Activated CD4-positive, alpha-beta memory T cell treated with anti-CD3 and anti-CD28 coated beads, Interleukin-2, amount 10 ng/mL, durations not matched to agents 7 days and 5 days (primary cell): ENCODE measurements at regions not wholly inside any gene's neighbourhood (a gene's known extent, or its start where the extent isn't known, plus 50 kb on each side); places are given as distances from the start of the nearest gene placed in this dataset.
"Not testable (repeated sequence)": the region's sequence is repeated elsewhere in the genome, so short reads cannot be mapped to it uniquely, and the experiment has no call there.

Experiments
- CTCF ChIA-PET: fragments of 350-600 bp; sonication (Branson Sonifier 250); formaldehyde crosslinking; loops from one replicate; lab custom pipeline; 2021; ENCODE audit warnings: antibody characterized with exemption, inconsistent platforms; lab: Charles Lee
- POLR2A ChIA-PET: fragments of 350-600 bp; sonication (Branson Sonifier 250); formaldehyde crosslinking; loops from one replicate; lab custom pipeline; 2021; ENCODE audit warnings: antibody characterized with exemption; lab: Charles Lee
- DNase-seq: peaks from one replicate; pipeline ENCODE4 v3.0.0-alpha.2; 2020
- H3K27ac Mint-ChIP-seq: one replicate; pipeline ENCODE4 v1.8.0; 2021; ENCODE audit warnings: mild to moderate bottlenecking, mixed read lengths
- H3K27me3 Mint-ChIP-seq: one replicate; pipeline ENCODE4 v1.8.0; 2021; ENCODE audit warnings: mixed read lengths
- H3K36me3 Mint-ChIP-seq: one replicate; pipeline ENCODE4 v1.8.0; 2021; ENCODE audit warnings: low read depth, mixed read lengths
- H3K4me1 Mint-ChIP-seq: one replicate; pipeline ENCODE4 v1.8.0; 2021; ENCODE audit warnings: mixed read lengths
- H3K4me3 Mint-ChIP-seq: one replicate; pipeline ENCODE4 v1.8.0; 2021; ENCODE audit warnings: mild to moderate bottlenecking, mixed read lengths
- H3K9me3 Mint-ChIP-seq: one replicate; pipeline ENCODE4 v1.8.0; 2021; ENCODE audit warnings: mixed read lengths

DNA sequence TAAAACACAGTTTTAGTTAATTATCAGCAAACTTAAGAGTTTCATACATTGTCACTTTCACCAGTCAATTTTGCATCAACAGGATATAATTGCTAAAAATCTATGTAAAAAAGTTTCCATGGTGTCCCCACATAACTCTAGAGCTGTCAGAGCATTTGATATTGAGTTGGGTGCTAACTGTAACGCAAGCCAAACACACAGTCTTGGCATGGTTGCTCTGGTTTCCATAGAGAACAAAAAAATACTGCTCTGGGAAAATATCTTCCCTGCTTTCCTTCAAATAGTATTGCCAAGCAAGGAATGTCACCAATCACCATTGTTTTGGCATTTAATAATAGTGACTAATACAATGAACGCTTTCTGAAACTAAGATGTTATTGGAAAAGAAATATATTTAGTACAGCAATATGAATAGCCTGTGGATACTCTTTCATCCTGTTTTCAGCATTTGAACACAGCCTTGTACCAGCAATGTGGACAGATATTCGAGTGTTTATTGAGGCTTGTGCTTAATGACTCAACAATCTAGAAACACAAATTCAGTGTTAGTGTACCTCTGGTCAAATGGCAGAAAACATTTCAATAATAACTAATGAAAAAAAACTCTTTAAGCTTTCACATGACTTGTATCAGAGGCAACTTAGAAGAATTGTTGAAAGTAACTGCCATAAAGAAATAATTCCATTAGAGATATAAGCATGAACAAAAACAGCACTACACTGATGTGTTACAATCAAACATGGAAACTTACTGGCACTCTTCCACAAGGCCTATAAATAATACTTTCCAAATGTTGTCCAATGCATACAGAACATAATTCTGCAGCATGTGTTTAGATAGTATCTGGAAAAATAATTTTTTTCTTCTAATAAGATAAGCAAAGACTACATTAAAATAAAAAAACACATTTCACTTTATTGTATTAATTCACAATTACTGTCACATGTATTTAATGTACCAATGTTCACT, 1469.5 kb upstream of the CELF2 start:
- DNase-seq = no peak
- H3K27ac Mint-ChIP-seq = no peak overlapping the region
- no peaks in the 10 kb centered on the region for H3K27me3 Mint-ChIP-seq
- ChIA-PET CTCF (no interaction called here), POLR2A (no interaction called here)
- H3K4me1 Mint-ChIP-seq = no peaks in the 10 kb centered on the region
- no peak overlapping the region for H3K4me3 Mint-ChIP-seq
- no peaks in the 10 kb centered on the region for H3K9me3 Mint-ChIP-seq
- no peaks in the 10 kb centered on the region for H3K36me3 Mint-ChIP-seq

DNA sequence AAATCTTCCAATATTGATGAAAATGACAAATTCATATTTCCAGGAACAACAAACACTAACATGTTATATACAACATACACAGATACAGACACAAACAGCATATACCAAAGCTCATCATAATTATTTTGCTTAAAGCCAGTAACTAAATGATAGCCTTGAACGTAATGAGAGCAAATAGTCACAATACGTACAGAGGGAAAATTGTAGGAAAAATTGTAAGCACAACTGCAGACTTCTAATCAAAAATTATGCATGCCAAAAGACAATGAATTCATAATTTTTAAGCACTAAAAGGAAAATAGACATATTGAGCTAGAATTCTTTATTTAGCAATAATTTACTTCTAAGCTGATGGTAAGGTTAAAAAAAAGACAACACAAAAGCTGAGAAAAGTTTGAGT, 1466.9 kb upstream of the CELF2 start:
- no peak overlapping the region for H3K4me3 Mint-ChIP-seq
- no peaks in the 10 kb centered on the region for H3K9me3 Mint-ChIP-seq
- H3K27me3 Mint-ChIP-seq = no peaks in the 10 kb centered on the region
- CTCF ChIA-PET = interaction anchor here (0.6 kb wide), 1 partner anchor 1980 kb away, joined by 3 read pairs; no protein-coding TSS in a partner anchor
- DNase-seq = no peak
- no peaks in the 10 kb centered on the region for H3K36me3 Mint-ChIP-seq
- no peak overlapping the region for H3K27ac Mint-ChIP-seq
- no peaks in the 10 kb centered on the region for H3K4me1 Mint-ChIP-seq
- POLR2A ChIA-PET = no interaction called here

DNA sequence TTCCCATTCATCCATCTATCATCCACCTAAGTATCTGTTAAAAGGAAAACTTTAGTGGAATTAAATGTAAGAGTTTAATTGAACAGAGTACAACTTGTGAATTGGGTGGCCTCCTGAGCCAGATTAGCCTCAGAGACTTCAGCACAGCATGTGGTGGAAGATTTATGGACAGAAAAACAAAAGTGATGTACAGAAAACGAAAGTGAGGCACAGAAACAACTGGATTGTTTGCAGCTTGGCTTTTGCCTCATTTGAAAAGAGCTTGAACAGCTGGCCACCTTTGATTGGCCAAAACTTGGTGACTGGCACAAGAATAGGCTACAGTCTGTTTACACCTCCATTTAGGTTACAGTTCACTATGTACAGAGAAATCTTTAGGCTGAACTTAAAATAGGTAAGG, 1463.4 kb upstream of the CELF2 start:
- Mint-ChIP-seq H3K4me3 (no peak overlapping the region), H3K9me3 (no peaks in the 10 kb centered on the region), H3K36me3 (no peaks in the 10 kb centered on the region), H3K27ac (no peak overlapping the region), H3K4me1 (no peaks in the 10 kb centered on the region), H3K27me3 (no peaks in the 10 kb centered on the region)
- CTCF ChIA-PET = no interaction called here
- POLR2A ChIA-PET = no interaction called here
- no peak for DNase-seq

- Mint-ChIP-seq H3K36me3 (no peaks in the 10 kb centered on the region), H3K4me3 (no peak overlapping the region), H3K9me3 (no peaks in the 10 kb centered on the region), H3K4me1 (no peaks in the 10 kb centered on the region), H3K27ac (no peak overlapping the region), H3K27me3 (no peaks in the 10 kb centered on the region)
- DNase-seq = no peak
- ChIA-PET CTCF (no interaction called here), POLR2A (no interaction called here)
Measured at GRCh38 chr10:9560976-9561375, 1456.7 kb upstream of the CELF2 start.

GRCh38 chr10:9561821-9562505, 1455.7 kb upstream of the CELF2 start:
- no peaks in the 10 kb centered on the region for H3K36me3 Mint-ChIP-seq
- no peaks in the 10 kb centered on the region for H3K4me1 Mint-ChIP-seq
- no peak overlapping the region for H3K27ac Mint-ChIP-seq
- ChIA-PET CTCF (no interaction called here), POLR2A (no interaction called here)
- DNase-seq = no peak
- H3K4me3 Mint-ChIP-seq = no peak overlapping the region
- no peaks in the 10 kb centered on the region for H3K9me3 Mint-ChIP-seq
- no peaks in the 10 kb centered on the region for H3K27me3 Mint-ChIP-seq

DNA sequence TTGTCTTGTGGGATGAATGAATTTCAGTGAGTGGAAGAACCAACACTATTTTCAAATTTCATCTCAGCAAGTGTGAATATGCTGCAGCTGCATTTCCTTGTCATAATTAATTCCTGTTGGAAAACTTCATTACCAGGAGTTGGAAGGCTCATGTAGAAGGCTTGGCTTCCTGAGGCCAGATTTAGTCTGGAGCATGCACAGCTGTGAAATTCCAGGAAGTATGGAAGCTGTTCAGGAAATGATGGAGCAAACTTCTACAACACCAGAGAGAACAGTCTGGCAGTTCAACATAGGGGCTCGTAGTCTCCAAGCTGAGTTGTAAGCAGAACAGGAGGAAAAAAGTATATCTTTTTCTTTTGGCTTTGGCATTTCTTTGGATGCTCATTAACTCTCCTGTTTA, 1439.9 kb upstream of the CELF2 start:
- CTCF ChIA-PET = no interaction called here
- no peaks in the 10 kb centered on the region for H3K36me3 Mint-ChIP-seq
- POLR2A ChIA-PET = no interaction called here
- DNase-seq = no peak
- no peak overlapping the region for H3K27ac Mint-ChIP-seq
- H3K9me3 Mint-ChIP-seq = no peaks in the 10 kb centered on the region
- no peaks in the 10 kb centered on the region for H3K4me1 Mint-ChIP-seq
- no peaks in the 10 kb centered on the region for H3K27me3 Mint-ChIP-seq
- H3K4me3 Mint-ChIP-seq = no peak overlapping the region

DNA sequence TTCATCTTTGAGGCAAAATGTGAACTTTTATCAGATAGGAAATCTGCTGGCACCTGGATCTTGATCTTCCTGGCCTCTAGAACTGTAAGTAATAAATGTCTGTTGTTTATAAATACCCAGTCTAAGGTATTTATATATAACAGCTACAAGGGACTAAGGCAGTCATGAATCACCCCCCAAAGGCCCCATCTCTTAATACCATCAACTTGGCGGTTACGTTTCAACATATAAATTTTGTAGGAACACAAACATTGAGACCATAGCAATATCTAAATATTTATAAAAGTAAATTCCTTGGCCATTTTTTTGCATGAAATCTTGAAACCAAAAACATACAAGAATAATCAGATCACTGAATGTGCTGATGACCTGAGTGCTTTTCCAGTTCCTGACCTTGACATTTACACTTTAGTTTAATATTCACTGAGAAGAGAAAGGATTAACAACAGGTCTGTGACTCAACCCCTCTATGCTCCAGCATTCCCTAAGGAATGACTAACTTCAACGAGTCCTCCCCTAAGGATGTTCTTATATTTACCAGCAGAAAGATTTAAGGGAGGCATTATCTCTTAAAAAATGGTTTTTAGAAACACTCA, 1438.5 kb upstream of the CELF2 start:
- Mint-ChIP-seq H3K27me3 (no peaks in the 10 kb centered on the region), H3K4me3 (no peak overlapping the region), H3K27ac (no peak overlapping the region), H3K9me3 (no peaks in the 10 kb centered on the region), H3K4me1 (no peaks in the 10 kb centered on the region), H3K36me3 (no peaks in the 10 kb centered on the region)
- no peak for DNase-seq
- CTCF ChIA-PET = no interaction called here
- POLR2A ChIA-PET = no interaction called here

- POLR2A ChIA-PET, CTCF ChIA-PET, H3K4me1 Mint-ChIP-seq, H3K9me3 Mint-ChIP-seq, H3K36me3 Mint-ChIP-seq, H3K27ac Mint-ChIP-seq, DNase-seq, H3K4me3 Mint-ChIP-seq, H3K27me3 Mint-ChIP-seq: not testable (repeated sequence)
Measured at GRCh38 chr10:9582803-9583202, 1434.9 kb upstream of the CELF2 start.

GRCh38 chr10:9596368-9596920, 1421.2 kb upstream of the CELF2 start:
- no peak overlapping the region for H3K4me3 Mint-ChIP-seq
- CTCF ChIA-PET = no interaction called here

GRCh38 chr10:9602998-9603397, 1414.7 kb upstream of the CELF2 start:
- H3K27me3 Mint-ChIP-seq = no peaks in the 10 kb centered on the region
- no peak overlapping the region for H3K4me3 Mint-ChIP-seq
- H3K27ac Mint-ChIP-seq = no peak overlapping the region
- CTCF ChIA-PET = no interaction called here
- H3K36me3 Mint-ChIP-seq = no peaks in the 10 kb centered on the region
- H3K4me1 Mint-ChIP-seq = no peaks in the 10 kb centered on the region
- H3K9me3 Mint-ChIP-seq = no peaks in the 10 kb centered on the region
- no peak for DNase-seq
- POLR2A ChIA-PET = no interaction called here

More at GRCh38 chr10:9596368-9596920, 1421.2 kb upstream of the CELF2 start:
- no peaks in the 10 kb centered on the region for H3K36me3 Mint-ChIP-seq
- POLR2A ChIA-PET = no interaction called here
- no peak overlapping the region for H3K27ac Mint-ChIP-seq
- H3K9me3 Mint-ChIP-seq = no peaks in the 10 kb centered on the region
- DNase-seq = no peak
- H3K27me3 Mint-ChIP-seq = no peaks in the 10 kb centered on the region
- H3K4me1 Mint-ChIP-seq = no peaks in the 10 kb centered on the region

GRCh38 chr10:9603972-9604371, 1413.7 kb upstream of the CELF2 start:
- CTCF ChIA-PET = interaction anchor here (0.6 kb wide), 1 partner anchor 185 kb away, joined by 3 read pairs; no protein-coding TSS in a partner anchor
- H3K4me1 Mint-ChIP-seq = no peaks in the 10 kb centered on the region
- no peaks in the 10 kb centered on the region for H3K9me3 Mint-ChIP-seq
- no peak overlapping the region for H3K27ac Mint-ChIP-seq
- H3K36me3 Mint-ChIP-seq = no peaks in the 10 kb centered on the region
- POLR2A ChIA-PET = no interaction called here
- H3K4me3 Mint-ChIP-seq = no peak overlapping the region
- no peak for DNase-seq
- no peaks in the 10 kb centered on the region for H3K27me3 Mint-ChIP-seq

GRCh38 chr10:9605231-9605630, 1412.4 kb upstream of the CELF2 start:
- no peaks in the 10 kb centered on the region for H3K9me3 Mint-ChIP-seq
- ChIA-PET POLR2A (no interaction called here), CTCF (no interaction called here)
- H3K36me3 Mint-ChIP-seq = no peaks in the 10 kb centered on the region
- no peak overlapping the region for H3K27ac Mint-ChIP-seq
- H3K4me3 Mint-ChIP-seq = no peak overlapping the region
- no peaks in the 10 kb centered on the region for H3K27me3 Mint-ChIP-seq
- no peak for DNase-seq
- no peaks in the 10 kb centered on the region for H3K4me1 Mint-ChIP-seq

DNA sequence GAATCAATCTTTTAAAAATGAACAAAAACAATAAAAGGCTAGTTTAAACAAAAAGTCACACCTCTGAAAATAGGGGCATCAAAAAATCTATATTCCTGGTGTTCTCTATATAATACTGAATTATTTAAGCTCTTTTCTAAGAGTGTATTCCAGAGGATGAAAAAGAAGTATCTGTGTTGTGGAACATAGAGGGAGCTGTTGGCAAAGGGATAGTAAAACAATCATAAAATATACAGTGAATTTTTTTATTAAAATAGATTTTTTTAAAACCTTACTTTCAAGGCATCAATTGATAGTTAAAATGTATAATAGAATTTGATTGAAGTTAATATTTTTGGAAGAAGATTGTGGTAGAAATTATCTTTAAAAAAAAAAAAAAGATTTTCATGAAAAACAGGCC, 1409.1 kb upstream of the CELF2 start:
- POLR2A ChIA-PET = no interaction called here
- no peaks in the 10 kb centered on the region for H3K27me3 Mint-ChIP-seq
- H3K4me3 Mint-ChIP-seq = no peak overlapping the region
- CTCF ChIA-PET = no interaction called here
- no peaks in the 10 kb centered on the region for H3K4me1 Mint-ChIP-seq
- no peaks in the 10 kb centered on the region for H3K36me3 Mint-ChIP-seq
- DNase-seq = no peak
- no peaks in the 10 kb centered on the region for H3K9me3 Mint-ChIP-seq
- no peak overlapping the region for H3K27ac Mint-ChIP-seq
